Ovary (tissue), 3 donors: ENCODE measurements at regions not wholly inside any gene's neighbourhood (a gene's known extent, or its start where the extent isn't known, plus 50 kb on each side); places are given as distances from the start of the nearest gene placed in this dataset.

Experiments
- CTCF ChIP-seq, 3 donors: fragments of 450-650 bp in 2 of 3; fragments of 200-600 bp in 1 of 3; IDR thresholded peaks; one replicate each; pipeline versions ENCODE4 v1.5.1 to v1.8.0; 2016 to 2022; ENCODE audit warnings: antibody characterized with exemption in 3 of 3, mild to moderate bottlenecking in 1 of 3
- EP300 ChIP-seq: sonication (generic); formaldehyde crosslinking; IDR thresholded peaks from one replicate; pipeline ENCODE4 v1.6.1; 2017; ENCODE audit warnings: antibody characterized with exemption
- POLR2A ChIP-seq: fragments of 450-650 bp; IDR thresholded peaks from one replicate; pipeline ENCODE4 v1.6.1; 2017; ENCODE audit warnings: antibody characterized with exemption, mild to moderate bottlenecking, moderate library complexity
- donor health status: DM: no; HTN: no; CAD: no.

GRCh38 chr1:4272568-4272967 lies 372.5 kb upstream of the C1orf174 start:
- TF ChIP-seq CTCF (IDR thresholded peaks at IDR 0.05) (no peak), POLR2A (no peak), EP300 (no peak)
